IMR-90 (cell line): ENCODE measurements at regions not wholly inside any gene's neighbourhood (a gene's known extent, or its start where the extent isn't known, plus 50 kb on each side); places are given as distances from the start of the nearest gene placed in this dataset.

Experiments used
- ATAC-seq: fragments of 200-7000 bp; cut with Tn5 transposase; 2 replicates; pipeline ENCODE4 v1.9.1; 2020; ENCODE audit warnings: low read depth, mild to moderate bottlenecking, moderate library complexity
- BruUV-seq: library from RNA; stranded (reverse); fragments of 400-500 nt; replicated peaks from 2 replicates; lab custom pipeline; 2021; lab: Mats Ljungman, UMichigan
- CTCF ChIA-PET: fragments of 300-600 bp; formaldehyde crosslinking; extraction: SDS; loops from one replicate; lab custom pipeline; 2021; ENCODE audit warnings: antibody characterized with exemption; lab: Yijun Ruan, JAX
- POLR2A ChIA-PET: fragments of 300-600 bp; sonication (Branson Sonifier 250); formaldehyde crosslinking; loops from one replicate; lab custom pipeline; 2022; ENCODE audit warnings: antibody characterized with exemption; ENCODE audit not compliant: unreplicated experiment; lab: Charles Lee
- DNase-seq: peaks from one replicate; pipeline ENCODE4 v3.0.0; 2013
- H2AFZ ChIP-seq: replicated peaks from 2 replicates; pipeline ENCODE3; 2013; ENCODE audit warnings: low read length, mild to moderate bottlenecking; ENCODE audit not compliant: poor library complexity
- H2AK5ac ChIP-seq: 2 replicates; pipeline ENCODE4 v1.6.1; 2013; ENCODE audit warnings: low read depth, low read length, inconsistent platforms
- H2AK9ac ChIP-seq: replicated peaks from 2 replicates; pipeline ENCODE3; 2013; ENCODE audit warnings: mild to moderate bottlenecking, low read depth, low read length, moderate library complexity; ENCODE audit not compliant: poor library complexity
- H2BK120ac ChIP-seq: 2 replicates; pipeline ENCODE4 v1.6.1; 2013; ENCODE audit warnings: low read depth, low read length, inconsistent platforms
- H2BK15ac ChIP-seq: 3 replicates; pipeline ENCODE4 v1.6.1; 2013; ENCODE audit warnings: low read depth, low read length, inconsistent platforms
- H2BK20ac ChIP-seq: 2 replicates; pipeline ENCODE4 v1.6.1; 2013; ENCODE audit warnings: low read depth, mild to moderate bottlenecking, inconsistent platforms, low read length, moderate library complexity
- H2BK5ac ChIP-seq: 2 replicates; pipeline ENCODE4 v1.6.1; 2013; ENCODE audit warnings: mild to moderate bottlenecking, low read depth, low read length, inconsistent platforms; ENCODE audit not compliant: poor library complexity, severe bottlenecking
- H3K14ac ChIP-seq: replicated peaks from 2 replicates; pipeline ENCODE4 v1.6.1; 2013; ENCODE audit warnings: low read depth, low read length, inconsistent platforms
- H3K18ac ChIP-seq: 2 replicates; pipeline ENCODE4 v1.6.1; 2013; ENCODE audit warnings: low read depth, low read length, control low read depth
- H3K23ac ChIP-seq: 2 replicates; pipeline ENCODE4 v1.6.1; 2013; ENCODE audit warnings: low read depth, low read length, inconsistent platforms
- H3K27ac ChIP-seq: 2 replicates; pipeline ENCODE4 v1.5.1; 2013; ENCODE audit warnings: mild to moderate bottlenecking, control low read depth, low read length; ENCODE audit not compliant: insufficient read depth
- H3K27me3 ChIP-seq: 2 replicates; pipeline ENCODE4 v1.6.1; 2013; ENCODE audit warnings: low read length; ENCODE audit not compliant: control insufficient read depth, insufficient read depth
- H3K36me3 ChIP-seq: 2 replicates; pipeline ENCODE4 v1.6.1; 2013; ENCODE audit warnings: low read length, mixed read lengths; ENCODE audit not compliant: control insufficient read depth, insufficient read depth
- H3K4ac ChIP-seq: 2 replicates; pipeline ENCODE4 v1.6.1; 2013; ENCODE audit warnings: low read depth, low read length, inconsistent platforms
- H3K4me1 ChIP-seq: 2 replicates; pipeline ENCODE4 v1.6.1; 2013; ENCODE audit warnings: low read length, mixed read lengths; ENCODE audit not compliant: control insufficient read depth, insufficient read depth
- H3K4me2 ChIP-seq: 2 replicates; pipeline ENCODE4 v1.6.1; 2013; ENCODE audit warnings: low read depth, mild to moderate bottlenecking, control low read depth, low read length, moderate library complexity
- H3K4me3 ChIP-seq: 2 replicates; pipeline ENCODE4 v1.5.1; 2013; ENCODE audit warnings: low read depth, mild to moderate bottlenecking, control low read depth, low read length, moderate library complexity; ENCODE audit not compliant: insufficient read depth
- H3K56ac ChIP-seq: 2 replicates; pipeline ENCODE4 v1.6.1; 2013; ENCODE audit warnings: low read length, inconsistent platforms; ENCODE audit not compliant: insufficient read depth; ENCODE audit errors: extremely low read depth
- H3K79me1 ChIP-seq, 2 experiments: 2 replicates each; pipeline ENCODE4 v1.6.1; 2013; ENCODE audit warnings: low read length in 2 of 2, inconsistent platforms in 1 of 2, low read depth in 1 of 2
- H3K9ac ChIP-seq: 2 replicates; pipeline ENCODE4 v1.6.1; 2013; ENCODE audit warnings: low read depth, low read length, control low read depth
- H3K9me1 ChIP-seq: 2 replicates; pipeline ENCODE4 v1.6.1; 2013; ENCODE audit warnings: low read length, inconsistent platforms; ENCODE audit not compliant: insufficient read depth
- H3K9me3 ChIP-seq: 2 replicates; pipeline ENCODE4 v1.6.1; 2013; ENCODE audit warnings: low read length; ENCODE audit not compliant: control insufficient read depth, insufficient read depth
- H4K20me1 ChIP-seq: 2 replicates; pipeline ENCODE4 v1.6.1; 2013; ENCODE audit warnings: low read length, inconsistent platforms; ENCODE audit not compliant: insufficient read depth
- H4K5ac ChIP-seq: 2 replicates; pipeline ENCODE4 v1.6.1; 2013; ENCODE audit warnings: mild to moderate bottlenecking, low read depth, low read length, control low read depth
- H4K8ac ChIP-seq, 2 experiments: 2 replicates each; pipeline ENCODE4 v1.6.1; 2013; ENCODE audit warnings: low read depth in 2 of 2, low read length in 2 of 2, control low read depth in 1 of 2, inconsistent platforms in 1 of 2
- H4K91ac ChIP-seq: 2 replicates; pipeline ENCODE4 v1.6.1; 2013; ENCODE audit warnings: low read depth, low read length, inconsistent platforms; ENCODE audit not compliant: insufficient read depth
- NFE2L2 ChIP-seq: fragments of 150-350 bp; IDR thresholded peaks from 2 replicates; pipeline ENCODE4 v1.6.1; 2016; ENCODE audit warnings: low read depth, mild to moderate bottlenecking, low read length
- RAD21 ChIP-seq: IDR thresholded peaks from 2 replicates; pipeline ENCODE4 v1.6.1; 2012; ENCODE audit warnings: low read length, improper control_type of control experiment
- WGBS, 2 experiments: methylation state at CpG; one replicate each; pipeline versions ENCODE4 v1.1.5 to v1.1.7; 2013; ENCODE audit warnings: missing lambda C conversion rate in 2 of 2; ENCODE audit not compliant: insufficient read length in 1 of 2; ENCODE audit errors: extremely low coverage in 2 of 2; 5-methylcytosine and 5-hydroxymethylcytosine counted together
- dilution Hi-C: fragments of 300-500 bp; cut with HindIII; formaldehyde crosslinking; loops from one replicate; pipeline ENCODE4 v1.14.3; 2018; ENCODE audit warnings: low sequenced_read_pairs; ENCODE audit not compliant: unreplicated experiment
- in situ Hi-C: fragments of 300-500 bp; cut with MboI; formaldehyde crosslinking; loops from 3 replicates; pipeline ENCODE4 v1.14.3; 2019; ENCODE audit warnings: low sequenced_read_pairs, inconsistent platforms, mixed read lengths
- intact Hi-C: fragments of 100-400 bp; cut with micrococcal nuclease; formaldehyde crosslinking; loops from 2 replicates; pipeline ENCODE4 v1.10.0; 2022

DNA sequence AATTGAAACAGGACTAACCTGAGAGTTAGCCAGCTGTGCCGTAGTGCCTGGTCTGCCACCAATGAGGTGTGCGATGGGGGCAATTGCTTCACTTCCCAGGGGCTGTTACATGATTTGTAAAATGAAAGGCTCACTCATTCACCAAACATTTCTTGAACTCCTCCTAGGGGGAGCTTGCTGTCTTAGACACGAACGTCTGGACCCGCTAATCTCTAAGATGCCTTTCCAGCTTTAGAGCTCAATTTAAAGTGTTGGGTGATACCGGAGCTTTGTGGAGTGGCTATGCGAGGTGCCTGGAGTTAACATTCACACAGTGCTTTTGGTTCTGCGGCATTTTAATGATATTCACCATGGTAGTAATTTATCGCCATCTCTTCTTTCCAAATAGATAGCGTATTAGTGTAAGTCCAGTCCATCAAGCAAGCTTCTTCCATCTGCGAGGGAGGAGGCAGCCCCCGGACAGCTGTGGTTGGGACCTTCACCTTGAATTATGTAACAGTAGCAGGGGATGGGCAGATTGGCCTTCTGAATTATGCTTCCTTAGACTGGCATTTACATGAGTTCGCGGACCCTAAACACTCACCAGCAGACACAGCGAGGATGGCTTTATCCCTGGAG, 179.9 kb downstream of the ADSS2 start:
- no peak overlapping the region for H3K4me3 ChIP-seq
- H3K9me1 ChIP-seq: peaks cover 6% of the 10 kb centered on the region
- WGBS, 2 experiments: 100% methylated on average over 3 of the region's 15 CpGs; no CpG with 5 or more reads in 1 of the 2 experiments
- H3K27me3 ChIP-seq: no peaks in the 10 kb centered on the region
- intact Hi-C loops (loop anchor here (2.0 to 5.0 kb wide), 6 partner anchors 355 to 944 kb away; partner anchors contain the start of gene AKT3), dilution Hi-C loops (no loop called here), in situ Hi-C loops (loop anchor here (5.0 to 25.0 kb wide), 4 partner anchors 209 to 929 kb away; partner anchors contain the start of gene ZBTB18)
- ATAC-seq: no peak
- peaks cover 9% of the 10 kb centered on the region; the same call in 1 of the 2 replicates for H3K4me1 ChIP-seq
- no peak overlapping the region for H2AK9ac ChIP-seq
- no peak overlapping the region for H2AFZ ChIP-seq
- no peak overlapping the region for H3K18ac ChIP-seq
- H2BK120ac ChIP-seq: no peak overlapping the region
- H3K4ac ChIP-seq: no peak overlapping the region; the same call in 1 of the 2 replicates
- peaks cover 4% of the 10 kb centered on the region; the same call in 1 of the 2 replicates for H3K9me3 ChIP-seq
- H3K14ac ChIP-seq: no peak overlapping the region
- DNase-seq: no peak
- H3K4me2 ChIP-seq: no peak overlapping the region
- H3K9ac ChIP-seq: no peak overlapping the region
- H4K8ac ChIP-seq: no peak overlapping the region
- no peak overlapping the region for H3K56ac ChIP-seq
- no peaks in the 10 kb centered on the region for H3K36me3 ChIP-seq
- no TSS peak for BruUV-seq
- H4K5ac ChIP-seq: no peak overlapping the region
- no peak overlapping the region for H4K91ac ChIP-seq
- no peak overlapping the region for H2AK5ac ChIP-seq
- H4K20me1 ChIP-seq: 0 out of 2 replicates have a peak, but pooled peaks cover 4% of the 10 kb centered on the region
- H2BK15ac ChIP-seq: no peak overlapping the region
- no peak overlapping the region for H3K23ac ChIP-seq
- H2BK20ac ChIP-seq: no peak overlapping the region
- no peak overlapping the region for H2BK5ac ChIP-seq
- no peak overlapping the region for H3K27ac ChIP-seq
- CTCF ChIA-PET: interaction anchor here (0.8 kb wide), 1 partner anchor 11 kb away, joined by 4 read pairs; no protein-coding TSS in a partner anchor
- TF ChIP-seq RAD21: no peak
- no peak for TF ChIP-seq NFE2L2
- H3K79me1 ChIP-seq: no peaks in the 10 kb centered on the region
- POLR2A ChIA-PET: interaction anchor here (0.7 kb wide), 1 partner anchor 354 kb away, joined by 3 read pairs; no protein-coding TSS in a partner anchor
